T-helper 17 cell (primary cell): ENCODE measurements at regions not wholly inside any gene's neighbourhood (a gene's known extent, or its start where the extent isn't known, plus 50 kb on each side); places are given as distances from the start of the nearest gene placed in this dataset.

Experiments used
- ATAC-seq: fragments of 150-1000 bp; cut with Tn5 transposase; 2 replicates; pipeline ENCODE4 v1.10.0; 2021; ENCODE audit warnings: mild to moderate bottlenecking, moderate library complexity
- DNase-seq, 3 donors: peaks; one replicate each; pipeline versions ENCODE4 v3.0.0 to v3.0.0-alpha.2; 2020 to 2021
- H3K9me3 ChIP-seq: one replicate; pipeline ENCODE4 v1.7.0; 2013; ENCODE audit warnings: low read length, mild to moderate bottlenecking; ENCODE audit not compliant: control insufficient read depth, poor library complexity, severe bottlenecking
- H3K27ac Mint-ChIP-seq: one replicate; pipeline ENCODE4 v1.8.0; 2022; ENCODE audit warnings: mild to moderate bottlenecking, moderate library complexity, mixed read lengths
- H3K27me3 Mint-ChIP-seq: one replicate; pipeline ENCODE4 v1.8.0; 2022; ENCODE audit warnings: mixed read lengths
- H3K36me3 Mint-ChIP-seq: one replicate; pipeline ENCODE4 v1.8.0; 2022; ENCODE audit warnings: low read depth, mixed read lengths
- H3K4me1 Mint-ChIP-seq: one replicate; pipeline ENCODE4 v1.8.0; 2022; ENCODE audit warnings: mild to moderate bottlenecking, mixed read lengths
- H3K4me3 Mint-ChIP-seq: one replicate; pipeline ENCODE4 v1.8.0; 2022; ENCODE audit warnings: mild to moderate bottlenecking, moderate library complexity, mixed read lengths

GRCh38 chr21:35366394-35367080 lies 317.4 kb upstream of the RUNX1 start:
- no peaks in the 10 kb centered on the region for H3K9me3 ChIP-seq
- no peak overlapping the region for H3K4me3 Mint-ChIP-seq
- DNase-seq (no peak), ATAC-seq (no peak)
- H3K4me1 Mint-ChIP-seq, result peaks cover 2% of the 10 kb centered on the region
- H3K36me3 Mint-ChIP-seq, result peaks cover 2% of the 10 kb centered on the region
- H3K27me3 Mint-ChIP-seq, result peaks cover 5% of the 10 kb centered on the region
- H3K27ac Mint-ChIP-seq, result no peak overlapping the region

GRCh38 chr21:35363458-35363857 lies 314.4 kb upstream of the RUNX1 start:
- Mint-ChIP-seq H3K27me3 (peaks cover 5% of the 10 kb centered on the region), H3K27ac (no peak overlapping the region), H3K4me1 (no peaks in the 10 kb centered on the region), H3K36me3 (no peaks in the 10 kb centered on the region), H3K4me3 (no peak overlapping the region)
- no peak for ATAC-seq
- no peak for DNase-seq
- H3K9me3 ChIP-seq, result no peaks in the 10 kb centered on the region

GRCh38 chr21:35361988-35362387 lies 312.9 kb upstream of the RUNX1 start:
- H3K27me3 Mint-ChIP-seq, result no peaks in the 10 kb centered on the region
- ATAC-seq (no peak), DNase-seq (no peak)
- H3K4me1 Mint-ChIP-seq, result no peaks in the 10 kb centered on the region
- no peak overlapping the region for H3K27ac Mint-ChIP-seq
- H3K9me3 ChIP-seq, result no peaks in the 10 kb centered on the region
- H3K4me3 Mint-ChIP-seq, result no peak overlapping the region
- H3K36me3 Mint-ChIP-seq, result no peaks in the 10 kb centered on the region

- no peak overlapping the region for H3K27ac Mint-ChIP-seq
- H3K9me3 ChIP-seq, result no peaks in the 10 kb centered on the region
- no peaks in the 10 kb centered on the region for H3K4me1 Mint-ChIP-seq
- no peaks in the 10 kb centered on the region for H3K36me3 Mint-ChIP-seq
- no peak overlapping the region for H3K4me3 Mint-ChIP-seq
- no peaks in the 10 kb centered on the region for H3K27me3 Mint-ChIP-seq
- no peak for ATAC-seq
- DNase-seq, result no peak
Observed at GRCh38 chr21:35360870-35361570, 311.9 kb upstream of the RUNX1 start.

- H3K27me3 Mint-ChIP-seq, result no peaks in the 10 kb centered on the region
- DNase-seq (no peak), ATAC-seq (no peak)
- H3K9me3 ChIP-seq, result no peaks in the 10 kb centered on the region
- H3K36me3 Mint-ChIP-seq, result no peaks in the 10 kb centered on the region
- no peaks in the 10 kb centered on the region for H3K4me1 Mint-ChIP-seq
- no peak overlapping the region for H3K27ac Mint-ChIP-seq
- H3K4me3 Mint-ChIP-seq, result no peak overlapping the region
Observed at GRCh38 chr21:35359076-35359475, 310.0 kb upstream of the RUNX1 start.

GRCh38 chr21:35358008-35358407 lies 308.9 kb upstream of the RUNX1 start:
- Mint-ChIP-seq H3K4me3 (no peak overlapping the region), H3K27me3 (peaks cover 4% of the 10 kb centered on the region), H3K27ac (no peak overlapping the region), H3K4me1 (no peaks in the 10 kb centered on the region), H3K36me3 (no peaks in the 10 kb centered on the region)
- H3K9me3 ChIP-seq, result no peaks in the 10 kb centered on the region
- DNase-seq, result no peak
- ATAC-seq, result no peak

- no peak for DNase-seq
- no peak overlapping the region for H3K4me3 Mint-ChIP-seq
- no peak overlapping the region for H3K27ac Mint-ChIP-seq
- H3K27me3 Mint-ChIP-seq, result peaks cover 4% of the 10 kb centered on the region
- no peaks in the 10 kb centered on the region for H3K36me3 Mint-ChIP-seq
- H3K9me3 ChIP-seq, result no peaks in the 10 kb centered on the region
- ATAC-seq, result no peak
- no peaks in the 10 kb centered on the region for H3K4me1 Mint-ChIP-seq
Observed at GRCh38 chr21:35357041-35357780, 308.1 kb upstream of the RUNX1 start.

- Mint-ChIP-seq H3K27ac (no peak overlapping the region), H3K4me1 (no peaks in the 10 kb centered on the region), H3K4me3 (no peak overlapping the region), H3K36me3 (no peaks in the 10 kb centered on the region), H3K27me3 (peaks cover 9% of the 10 kb centered on the region)
- ATAC-seq, result no peak
- no peak for DNase-seq
- H3K9me3 ChIP-seq, result no peaks in the 10 kb centered on the region
Observed at GRCh38 chr21:35354078-35354477, 305.0 kb upstream of the RUNX1 start.

- H3K36me3 Mint-ChIP-seq, result no peaks in the 10 kb centered on the region
- ATAC-seq, result no peak
- no peak for DNase-seq
- no peak overlapping the region for H3K4me3 Mint-ChIP-seq
- H3K27me3 Mint-ChIP-seq, result peaks cover 9% of the 10 kb centered on the region
- no peaks in the 10 kb centered on the region for H3K9me3 ChIP-seq
- H3K27ac Mint-ChIP-seq, result no peak overlapping the region
- no peaks in the 10 kb centered on the region for H3K4me1 Mint-ChIP-seq
Observed at GRCh38 chr21:35352793-35353192, 303.7 kb upstream of the RUNX1 start.

- no peaks in the 10 kb centered on the region for H3K9me3 ChIP-seq
- no peak for ATAC-seq
- no peaks in the 10 kb centered on the region for H3K4me1 Mint-ChIP-seq
- no peaks in the 10 kb centered on the region for H3K36me3 Mint-ChIP-seq
- H3K4me3 Mint-ChIP-seq, result no peak overlapping the region
- no peak for DNase-seq
- H3K27me3 Mint-ChIP-seq, result peaks cover 9% of the 10 kb centered on the region
- H3K27ac Mint-ChIP-seq, result no peak overlapping the region
Observed at GRCh38 chr21:35352066-35352770, 303.1 kb upstream of the RUNX1 start.

GRCh38 chr21:35351434-35351833 lies 302.3 kb upstream of the RUNX1 start:
- no peaks in the 10 kb centered on the region for H3K9me3 ChIP-seq
- ATAC-seq (no peak), DNase-seq (no peak)
- Mint-ChIP-seq H3K27ac (no peak overlapping the region), H3K27me3 (peaks cover 9% of the 10 kb centered on the region), H3K4me3 (no peak overlapping the region), H3K4me1 (no peaks in the 10 kb centered on the region), H3K36me3 (no peaks in the 10 kb centered on the region)

GRCh38 chr21:35350965-35351364 lies 301.9 kb upstream of the RUNX1 start:
- no peaks in the 10 kb centered on the region for H3K4me1 Mint-ChIP-seq
- peaks cover 9% of the 10 kb centered on the region for H3K27me3 Mint-ChIP-seq
- no peak for ATAC-seq

GRCh38 chr21:35349376-35350080 lies 300.4 kb upstream of the RUNX1 start:
- Mint-ChIP-seq H3K36me3 (no peaks in the 10 kb centered on the region), H3K4me3 (no peak overlapping the region), H3K4me1 (no peaks in the 10 kb centered on the region), H3K27me3 (peaks cover 9% of the 10 kb centered on the region), H3K27ac (no peak overlapping the region)
- no peak for DNase-seq
- ATAC-seq, result no peak
- H3K9me3 ChIP-seq, result no peaks in the 10 kb centered on the region

More at GRCh38 chr21:35350965-35351364, 301.9 kb upstream of the RUNX1 start:
- Mint-ChIP-seq H3K27ac (no peak overlapping the region), H3K4me3 (no peak overlapping the region), H3K36me3 (no peaks in the 10 kb centered on the region)
- DNase-seq, result no peak
- no peaks in the 10 kb centered on the region for H3K9me3 ChIP-seq
